ENCODE measurements at regions not wholly inside any gene's neighbourhood (a gene's known extent, or its start where the extent isn't known, plus 50 kb on each side); places are given as distances from the start of the nearest gene placed in this dataset.

GRCh38 chr11:45396394-45396793 lies 110.3 kb upstream of the SYT13 start:
- TF ChIP-seq, protein P1, sequence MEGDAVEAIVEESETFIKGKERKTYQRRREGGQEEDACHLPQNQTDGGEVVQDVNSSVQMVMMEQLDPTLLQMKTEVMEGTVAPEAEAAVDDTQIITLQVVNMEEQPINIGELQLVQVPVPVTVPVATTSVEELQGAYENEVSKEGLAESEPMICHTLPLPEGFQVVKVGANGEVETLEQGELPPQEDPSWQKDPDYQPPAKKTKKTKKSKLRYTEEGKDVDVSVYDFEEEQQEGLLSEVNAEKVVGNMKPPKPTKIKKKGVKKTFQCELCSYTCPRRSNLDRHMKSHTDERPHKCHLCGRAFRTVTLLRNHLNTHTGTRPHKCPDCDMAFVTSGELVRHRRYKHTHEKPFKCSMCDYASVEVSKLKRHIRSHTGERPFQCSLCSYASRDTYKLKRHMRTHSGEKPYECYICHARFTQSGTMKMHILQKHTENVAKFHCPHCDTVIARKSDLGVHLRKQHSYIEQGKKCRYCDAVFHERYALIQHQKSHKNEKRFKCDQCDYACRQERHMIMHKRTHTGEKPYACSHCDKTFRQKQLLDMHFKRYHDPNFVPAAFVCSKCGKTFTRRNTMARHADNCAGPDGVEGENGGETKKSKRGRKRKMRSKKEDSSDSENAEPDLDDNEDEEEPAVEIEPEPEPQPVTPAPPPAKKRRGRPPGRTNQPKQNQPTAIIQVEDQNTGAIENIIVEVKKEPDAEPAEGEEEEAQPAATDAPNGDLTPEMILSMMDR (IDR thresholded peaks at IDR 0.05) = no peak
- no peak for TF ChIP-seq POLR2A (IDR thresholded peaks at IDR 0.05)
